GM21723 (cell line): ENCODE measurements at regions not wholly inside any gene's neighbourhood (a gene's known extent, or its start where the extent isn't known, plus 50 kb on each side); places are given as distances from the start of the nearest gene placed in this dataset.

Experiments used
- ATAC-seq: cut with Tn5 transposase; IDR thresholded peaks from one replicate; pipeline ENCODE4 v1.9.1; 2021; ENCODE audit warnings: mild to moderate bottlenecking, moderate library complexity; ENCODE audit not compliant: unreplicated experiment

- ATAC-seq: no peak
Observed at GRCh38 chr10:83647526-83647925, 491.8 kb upstream of the GHITM start.

- ATAC-seq: no peak
Observed at GRCh38 chr10:83648201-83648600, 491.1 kb upstream of the GHITM start.

GRCh38 chr10:83649471-83649870 lies 489.8 kb upstream of the GHITM start:
- ATAC-seq: no peak

- ATAC-seq: no peak
Observed at GRCh38 chr10:83654689-83655088, 484.6 kb upstream of the GHITM start.

GRCh38 chr10:83656924-83657323 lies 482.4 kb upstream of the GHITM start:
- ATAC-seq: no peak

GRCh38 chr10:83657487-83657886 lies 481.8 kb upstream of the GHITM start:
- no peak for ATAC-seq

- no peak for ATAC-seq
Observed at GRCh38 chr10:83663918-83664317, 475.4 kb upstream of the GHITM start.

- ATAC-seq: no peak
Observed at GRCh38 chr10:83666762-83667161, 472.5 kb upstream of the GHITM start.

- no peak for ATAC-seq
Observed at GRCh38 chr10:83667594-83667993, 471.7 kb upstream of the GHITM start.

- no peak for ATAC-seq
Observed at GRCh38 chr10:83673316-83673715, 466.0 kb upstream of the GHITM start.

- ATAC-seq: no peak
Observed at GRCh38 chr10:83677795-83678194, 461.5 kb upstream of the GHITM start.

- ATAC-seq: peak; percentile 26
Observed at GRCh38 chr10:83678850-83679249, 460.5 kb upstream of the GHITM start.

GRCh38 chr10:83680470-83680891 lies 458.8 kb upstream of the GHITM start:
- ATAC-seq: peak; percentile 98

GRCh38 chr10:83682414-83682813 lies 456.9 kb upstream of the GHITM start:
- no peak for ATAC-seq

GRCh38 chr10:83685458-83685857 lies 453.9 kb upstream of the GHITM start:
- no peak for ATAC-seq

GRCh38 chr10:83691791-83692596 lies 447.3 kb upstream of the GHITM start:
- ATAC-seq: no peak

GRCh38 chr10:83698899-83699298 lies 440.4 kb upstream of the GHITM start:
- ATAC-seq: no peak

GRCh38 chr10:83701799-83702198 lies 437.5 kb upstream of the GHITM start:
- ATAC-seq: no peak

GRCh38 chr10:83702731-83703130 lies 436.6 kb upstream of the GHITM start:
- ATAC-seq: no peak

GRCh38 chr10:83706120-83706519 lies 433.2 kb upstream of the GHITM start:
- ATAC-seq: no peak

GRCh38 chr10:83706952-83707582 lies 432.2 kb upstream of the GHITM start:
- ATAC-seq: no peak

- no peak for ATAC-seq
Observed at GRCh38 chr10:83713423-83713822, 425.9 kb upstream of the GHITM start.
